Smooth muscle cell (in vitro differentiated cells): ENCODE measurements at regions not wholly inside any gene's neighbourhood (a gene's known extent, or its start where the extent isn't known, plus 50 kb on each side); places are given as distances from the start of the nearest gene placed in this dataset. TPM values are rescaled to one million over a fixed set of nuclear protein-coding genes. Genes with fewer than 3 reads are reported as not detected.

ENCODE experiments used
- DNase-seq: peaks from one replicate; lab custom pipeline; 2025; ENCODE audit not compliant: unreplicated experiment; lab: John Stamatoyannopoulos, UW
- H2AFZ ChIP-seq: fragments of 200-600 bp; sonication (generic); 2 replicates; pipeline ENCODE4 v1.6.0; 2016; ENCODE audit warnings: antibody characterized with exemption, low read depth, mild to moderate bottlenecking
- H3F3A ChIP-seq: fragments of 200-600 bp; sonication (generic); 2 replicates; pipeline ENCODE4 v1.6.0; 2017; ENCODE audit warnings: antibody characterized with exemption, low read depth
- H3K27ac ChIP-seq: fragments of 200-600 bp; sonication (generic); 2 replicates; pipeline ENCODE4 v1.5.1; 2016; ENCODE audit warnings: low read depth, mild to moderate bottlenecking
- H3K27me3 ChIP-seq: fragments of 200-600 bp; sonication (generic); 2 replicates; pipeline ENCODE4 v1.6.1; 2016; ENCODE audit warnings: low read depth, mild to moderate bottlenecking
- H3K36me3 ChIP-seq: fragments of 200-600 bp; sonication (generic); 2 replicates; pipeline ENCODE4 v1.5.1; 2016; ENCODE audit warnings: low read depth
- H3K4me1 ChIP-seq: fragments of 200-600 bp; sonication (generic); 2 replicates; pipeline ENCODE4 v1.5.1; 2016; ENCODE audit warnings: low read depth
- H3K4me2 ChIP-seq: fragments of 200-600 bp; sonication (generic); 2 replicates; pipeline ENCODE4 v1.6.0; 2016; ENCODE audit warnings: mild to moderate bottlenecking
- H3K4me3 ChIP-seq: fragments of 200-600 bp; sonication (generic); 2 replicates; pipeline ENCODE4 v1.5.1; 2016; ENCODE audit warnings: mild to moderate bottlenecking
- H3K79me2 ChIP-seq: fragments of 200-600 bp; sonication (generic); 2 replicates; pipeline ENCODE4 v1.6.0; 2016; ENCODE audit warnings: low read depth, mild to moderate bottlenecking
- H3K9ac ChIP-seq: fragments of 200-600 bp; sonication (generic); 2 replicates; pipeline ENCODE4 v1.6.0; 2016; ENCODE audit warnings: low read depth
- H3K9me3 ChIP-seq: fragments of 200-600 bp; sonication (generic); replicated peaks from 2 replicates; pipeline ENCODE4 v1.5.1; 2016; ENCODE audit warnings: low read depth
- H4K20me1 ChIP-seq: fragments of 200-600 bp; sonication (generic); 2 replicates; pipeline ENCODE4 v1.6.0; 2016; ENCODE audit warnings: low read depth
- CTCF ChIP-seq: fragments of 200-600 bp; sonication (generic); IDR thresholded peaks from 2 replicates; pipeline ENCODE4 v1.5.1; 2017; ENCODE audit warnings: borderline replicate concordance, mild to moderate bottlenecking, antibody characterized with exemption; ENCODE audit not compliant: insufficient read depth, poor library complexity, severe bottlenecking
- WGBS: methylation state at CpG from one replicate; pipeline ENCODE4 v1.1.7; 2016; ENCODE audit warnings: low lambda C conversion rate; 5-methylcytosine and 5-hydroxymethylcytosine counted together
- small RNA-seq: library from RNA; depleted of rRNA; stranded (forward); fragments of <200 nt; gene quantifications from one replicate; pipeline ENCODE3, GENCODE V24; 2014

GRCh38 chr2:237033536-237034060 lies 52.1 kb upstream of the COPS8 start:
- Histone ChIP-seq H3K9ac (no peak overlapping the region), H3K27ac (no peak overlapping the region), H3K36me3 (no peaks in the 10 kb centered on the region), H3K9me3 (no peaks in the 10 kb centered on the region), H3K4me3 (no peak overlapping the region), H2AFZ (no peak overlapping the region), H3F3A (no peaks in the 10 kb centered on the region), H3K4me1 (no peaks in the 10 kb centered on the region), H3K79me2 (no peaks in the 10 kb centered on the region), H3K4me2 (no peak overlapping the region), H3K27me3 (no peaks in the 10 kb centered on the region), H4K20me1 (no peaks in the 10 kb centered on the region)
- no peak for TF ChIP-seq CTCF
- no peak for DNase-seq
- WGBS: 92% methylated on average over 3 of the region's 3 CpGs

GRCh38 chr2:237035781-237036475 lies 49.8 kb upstream of the COPS8 start:
- H4K20me1 ChIP-seq: no peaks in the 10 kb centered on the region
- no peak overlapping the region for H2AFZ ChIP-seq
- H3K9me3 ChIP-seq: no peaks in the 10 kb centered on the region
- no peaks in the 10 kb centered on the region for H3K27me3 ChIP-seq
- no peaks in the 10 kb centered on the region for H3K4me1 ChIP-seq
- H3K27ac ChIP-seq: no peak overlapping the region
- no peaks in the 10 kb centered on the region for H3F3A ChIP-seq
- no peak overlapping the region for H3K4me2 ChIP-seq
- WGBS: 86% methylated on average over 10 of the region's 10 CpGs
- H3K4me3 ChIP-seq: no peak overlapping the region
- no peaks in the 10 kb centered on the region for H3K79me2 ChIP-seq
- TF ChIP-seq CTCF: no peak
- H3K9ac ChIP-seq: no peak overlapping the region
- DNase-seq: no peak
- no peaks in the 10 kb centered on the region for H3K36me3 ChIP-seq

Small RNAs in the stretch of these regions (small RNA-seq; reads per million reads assigned to genes)
- not detected for gene RNU6-1051P
